ENCODE measurements at regions not wholly inside any gene's neighbourhood (a gene's known extent, or its start where the extent isn't known, plus 50 kb on each side); places are given as distances from the start of the nearest gene placed in this dataset.

GRCh38 chr13:74289107-74289506, 154.9 kb upstream of the KLF12 start:
- ATAC-seq (ENCODE audit: insufficient read depth, low FRiP score) (no peak), DNase-seq (peak in 1 of 3 donors; percentile 1)
- no peaks in the 10 kb centered on the region for H3K36me3 ChIP-seq (ENCODE audit: control insufficient read depth in 4 of 4, insufficient read depth in 4 of 4, low read length in 4 of 4)
- no peak overlapping the region for H3K27ac ChIP-seq (ENCODE audit: low read depth in 1 of 2, low read length in 1 of 2)
- 86 to 88% methylated on average over 7 of the region's 7 CpGs for WGBS, 2 donors
- H3K4me1 ChIP-seq (ENCODE audit: control insufficient read depth in 5 of 5, insufficient read depth in 5 of 5, low read length in 5 of 5), result peaks cover 5 to 40% (median 8%) of the 10 kb centered on the region in 5 donors
- peak overlapping the region in 1 of 2 donors; percentile 19 for H3K9ac ChIP-seq (ENCODE audit: insufficient read depth in 1 of 2, low read length in 2 of 2)
- no peaks in the 10 kb centered on the region for H3K9me3 ChIP-seq (ENCODE audit: control insufficient read depth in 4 of 4, insufficient read depth in 3 of 4, low read length in 3 of 4)
- TF ChIP-seq, protein P1, sequence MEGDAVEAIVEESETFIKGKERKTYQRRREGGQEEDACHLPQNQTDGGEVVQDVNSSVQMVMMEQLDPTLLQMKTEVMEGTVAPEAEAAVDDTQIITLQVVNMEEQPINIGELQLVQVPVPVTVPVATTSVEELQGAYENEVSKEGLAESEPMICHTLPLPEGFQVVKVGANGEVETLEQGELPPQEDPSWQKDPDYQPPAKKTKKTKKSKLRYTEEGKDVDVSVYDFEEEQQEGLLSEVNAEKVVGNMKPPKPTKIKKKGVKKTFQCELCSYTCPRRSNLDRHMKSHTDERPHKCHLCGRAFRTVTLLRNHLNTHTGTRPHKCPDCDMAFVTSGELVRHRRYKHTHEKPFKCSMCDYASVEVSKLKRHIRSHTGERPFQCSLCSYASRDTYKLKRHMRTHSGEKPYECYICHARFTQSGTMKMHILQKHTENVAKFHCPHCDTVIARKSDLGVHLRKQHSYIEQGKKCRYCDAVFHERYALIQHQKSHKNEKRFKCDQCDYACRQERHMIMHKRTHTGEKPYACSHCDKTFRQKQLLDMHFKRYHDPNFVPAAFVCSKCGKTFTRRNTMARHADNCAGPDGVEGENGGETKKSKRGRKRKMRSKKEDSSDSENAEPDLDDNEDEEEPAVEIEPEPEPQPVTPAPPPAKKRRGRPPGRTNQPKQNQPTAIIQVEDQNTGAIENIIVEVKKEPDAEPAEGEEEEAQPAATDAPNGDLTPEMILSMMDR (IDR thresholded peaks at IDR 0.05; ENCODE audit: control extremely low read depth, extremely low read depth), result no peak
- H3K27me3 ChIP-seq (ENCODE audit: control insufficient read depth in 3 of 3, insufficient read depth in 3 of 3, low read length in 2 of 3), result no peaks in the 10 kb centered on the region
- H3K4me3 ChIP-seq, result no peak overlapping the region

DNA sequence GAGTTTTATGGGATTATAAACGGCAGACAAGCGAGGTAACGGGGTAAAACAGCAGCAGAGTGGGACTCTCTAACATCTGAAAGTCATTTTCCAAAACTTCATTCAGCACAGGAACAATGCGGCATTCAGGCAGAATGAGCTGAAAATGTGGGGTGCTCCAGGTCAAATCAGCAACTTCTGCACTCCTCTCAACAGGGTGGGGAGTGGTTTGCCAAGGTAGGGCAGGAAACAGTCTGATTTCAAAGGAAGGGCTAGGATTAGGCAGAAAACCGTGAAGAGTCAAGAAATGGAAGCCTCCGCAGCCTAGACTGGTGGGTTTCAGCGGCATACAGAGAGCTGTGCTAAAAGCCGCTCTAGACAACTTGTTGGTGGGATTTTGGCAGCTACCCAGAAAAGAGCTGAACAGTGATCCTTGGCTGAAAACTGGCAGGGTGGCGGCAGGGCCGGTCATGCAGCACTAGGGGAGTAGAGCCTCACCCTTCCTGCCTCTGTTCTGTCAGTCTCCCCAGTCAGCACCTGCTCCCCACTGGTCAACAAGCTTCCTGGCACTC, 154.2 kb upstream of the KLF12 start:
- Histone ChIP-seq H3K27me3 (ENCODE audit: control insufficient read depth in 3 of 3, insufficient read depth in 3 of 3, low read length in 2 of 3) (no peaks in the 10 kb centered on the region), H3K27ac (ENCODE audit: low read depth in 1 of 2, low read length in 1 of 2) (no peak overlapping the region), H3K36me3 (ENCODE audit: control insufficient read depth in 4 of 4, insufficient read depth in 4 of 4, low read length in 4 of 4) (no peaks in the 10 kb centered on the region), H3K4me3 (no peak overlapping the region), H3K4me1 (ENCODE audit: control insufficient read depth in 5 of 5, insufficient read depth in 5 of 5, low read length in 5 of 5) (peaks cover 5 to 38% (median 8%) of the 10 kb centered on the region in 5 donors), H3K9ac (ENCODE audit: insufficient read depth in 1 of 2, low read length in 2 of 2) (peak overlapping the region in 1 of 2 donors; percentile 62), H3K9me3 (ENCODE audit: control insufficient read depth in 4 of 4, insufficient read depth in 3 of 4, low read length in 3 of 4) (no peaks in the 10 kb centered on the region)
- TF ChIP-seq, protein P1 (IDR thresholded peaks at IDR 0.05; ENCODE audit: control extremely low read depth, extremely low read depth), result no peak
- DNase-seq (peak; percentile 76 to 82 (median 81)), ATAC-seq (ENCODE audit: insufficient read depth, low FRiP score) (peak; percentile 33)
- WGBS, 2 donors, result 7 to 12% methylated on average over 10 of the region's 10 CpGs

DNA sequence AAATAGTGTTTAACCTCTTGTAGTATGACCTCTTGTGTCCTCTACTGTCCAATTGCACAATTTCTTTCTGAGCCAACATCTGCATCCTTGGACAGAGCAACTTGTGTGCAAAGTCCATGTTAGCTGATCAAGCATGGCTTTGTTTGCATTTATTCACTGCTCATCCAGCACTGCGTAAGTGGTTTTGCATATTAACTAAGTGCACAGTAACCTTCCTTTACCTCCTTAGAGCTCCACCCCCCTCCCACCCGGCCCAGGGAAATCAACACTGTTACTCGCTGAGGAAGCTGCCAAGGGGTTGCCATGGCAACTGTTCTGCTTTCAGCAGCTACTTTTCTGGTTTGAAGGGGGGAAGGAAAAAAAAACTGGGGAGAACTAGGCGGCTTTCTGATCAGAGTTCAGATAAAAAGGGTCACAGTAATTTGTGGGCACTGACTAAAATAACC, 153.5 kb upstream of the KLF12 start:
- H3K27ac ChIP-seq (ENCODE audit: low read depth in 1 of 2, low read length in 1 of 2), result no peak overlapping the region
- H3K27me3 ChIP-seq (ENCODE audit: control insufficient read depth in 3 of 3, insufficient read depth in 3 of 3, low read length in 2 of 3), result peaks cover 0 to under 1% (median 0%) of the 10 kb centered on the region in 3 donors
- peaks cover 5 to 36% (median 8%) of the 10 kb centered on the region in 5 donors for H3K4me1 ChIP-seq (ENCODE audit: control insufficient read depth in 5 of 5, insufficient read depth in 5 of 5, low read length in 5 of 5)
- no peaks in the 10 kb centered on the region for H3K9me3 ChIP-seq (ENCODE audit: control insufficient read depth in 4 of 4, insufficient read depth in 3 of 4, low read length in 3 of 4)
- H3K4me3 ChIP-seq, result no peak overlapping the region
- TF ChIP-seq, protein P1 (IDR thresholded peaks at IDR 0.05; ENCODE audit: control extremely low read depth, extremely low read depth), result no peak
- ATAC-seq (ENCODE audit: insufficient read depth, low FRiP score) (peak; percentile 44), DNase-seq (peak; percentile 90 to 93 (median 93))
- WGBS, 2 donors, result 2 to 6% methylated on average over 4 of the region's 4 CpGs
- H3K36me3 ChIP-seq (ENCODE audit: control insufficient read depth in 4 of 4, insufficient read depth in 4 of 4, low read length in 4 of 4), result no peaks in the 10 kb centered on the region
- peak overlapping the region in 1 of 2 donors; percentile 62 for H3K9ac ChIP-seq (ENCODE audit: insufficient read depth in 1 of 2, low read length in 2 of 2)
